ENCODE measurements at regions not wholly inside any gene's neighbourhood (a gene's known extent, or its start where the extent isn't known, plus 50 kb on each side); places are given as distances from the start of the nearest gene placed in this dataset.

DNA sequence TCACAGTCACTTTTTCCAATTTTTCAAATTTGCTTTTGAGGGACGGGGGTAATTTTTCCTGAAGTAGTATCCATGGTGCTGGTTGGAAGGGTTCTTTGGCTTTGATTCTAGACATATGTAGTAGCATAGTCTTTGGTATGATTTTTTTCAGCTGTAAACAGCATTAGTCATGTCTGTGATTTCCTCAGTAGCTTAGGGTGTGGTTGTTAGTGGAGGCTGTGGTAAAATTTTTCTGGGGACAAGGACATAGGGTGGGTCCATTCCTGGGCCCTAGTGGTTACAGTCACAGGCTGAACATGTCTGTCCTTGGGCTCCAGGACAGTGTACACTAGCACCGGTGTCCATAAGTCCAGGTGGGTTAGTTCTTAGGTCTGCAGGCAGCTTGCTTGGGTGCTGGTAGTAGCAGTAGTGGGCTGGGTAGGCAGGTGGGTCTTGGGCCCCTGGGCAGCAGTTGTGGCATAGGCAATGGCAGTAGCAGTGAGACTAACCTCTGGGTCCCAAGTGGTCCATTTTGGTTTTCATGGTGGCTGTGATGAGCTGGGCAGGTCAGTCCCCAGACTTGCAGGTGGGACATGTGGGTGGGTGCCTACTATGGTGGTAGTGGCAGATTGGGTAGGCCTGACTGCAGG, 100.0 kb upstream of the CXCL14 start:
- H3K9me3 ChIP-seq: peaks cover 0 to 5% (median 0%) of the 10 kb centered on the region in 4 donors
- H3K27ac ChIP-seq: no peak overlapping the region
- H3K4me1 ChIP-seq: no peaks in the 10 kb centered on the region
- no peaks in the 10 kb centered on the region for H3K36me3 ChIP-seq
- TF ChIP-seq, protein P1, sequence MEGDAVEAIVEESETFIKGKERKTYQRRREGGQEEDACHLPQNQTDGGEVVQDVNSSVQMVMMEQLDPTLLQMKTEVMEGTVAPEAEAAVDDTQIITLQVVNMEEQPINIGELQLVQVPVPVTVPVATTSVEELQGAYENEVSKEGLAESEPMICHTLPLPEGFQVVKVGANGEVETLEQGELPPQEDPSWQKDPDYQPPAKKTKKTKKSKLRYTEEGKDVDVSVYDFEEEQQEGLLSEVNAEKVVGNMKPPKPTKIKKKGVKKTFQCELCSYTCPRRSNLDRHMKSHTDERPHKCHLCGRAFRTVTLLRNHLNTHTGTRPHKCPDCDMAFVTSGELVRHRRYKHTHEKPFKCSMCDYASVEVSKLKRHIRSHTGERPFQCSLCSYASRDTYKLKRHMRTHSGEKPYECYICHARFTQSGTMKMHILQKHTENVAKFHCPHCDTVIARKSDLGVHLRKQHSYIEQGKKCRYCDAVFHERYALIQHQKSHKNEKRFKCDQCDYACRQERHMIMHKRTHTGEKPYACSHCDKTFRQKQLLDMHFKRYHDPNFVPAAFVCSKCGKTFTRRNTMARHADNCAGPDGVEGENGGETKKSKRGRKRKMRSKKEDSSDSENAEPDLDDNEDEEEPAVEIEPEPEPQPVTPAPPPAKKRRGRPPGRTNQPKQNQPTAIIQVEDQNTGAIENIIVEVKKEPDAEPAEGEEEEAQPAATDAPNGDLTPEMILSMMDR (IDR thresholded peaks at IDR 0.05): no peak
- no peak for TF ChIP-seq POLR2A (IDR thresholded peaks at IDR 0.05)
- no peak for DNase-seq
- H3K27me3 ChIP-seq: no peaks in the 10 kb centered on the region
- no peak overlapping the region for H3K4me3 ChIP-seq

DNA sequence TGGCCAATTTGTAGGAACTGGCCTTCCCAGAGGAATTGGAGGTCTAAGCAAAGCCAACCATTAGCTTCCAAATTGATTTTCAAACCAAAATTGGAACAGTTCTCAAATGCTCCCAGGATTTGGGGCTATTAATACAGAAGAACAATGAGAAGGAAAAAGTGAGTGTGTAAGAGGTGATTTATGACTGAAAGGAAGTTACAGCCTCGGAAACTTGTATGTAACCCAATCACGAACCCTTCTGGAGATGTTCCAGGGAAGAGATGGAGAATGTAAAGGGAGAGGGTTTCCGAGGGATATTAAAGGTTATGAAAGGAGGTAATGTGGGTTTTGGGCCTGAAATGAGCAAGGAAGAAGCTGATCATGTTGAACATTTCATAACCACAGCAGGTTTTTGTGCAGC, 93.2 kb upstream of the CXCL14 start:
- Histone ChIP-seq H3K4me3 (no peak overlapping the region), H3K9me3 (no peaks in the 10 kb centered on the region), H3K4me1 (no peaks in the 10 kb centered on the region), H3K36me3 (no peaks in the 10 kb centered on the region), H3K27me3 (no peaks in the 10 kb centered on the region), H3K27ac (no peak overlapping the region)
- DNase-seq: no peak
- TF ChIP-seq POLR2A (IDR thresholded peaks at IDR 0.05): no peak
- TF ChIP-seq, protein P1 (IDR thresholded peaks at IDR 0.05): no peak

DNA sequence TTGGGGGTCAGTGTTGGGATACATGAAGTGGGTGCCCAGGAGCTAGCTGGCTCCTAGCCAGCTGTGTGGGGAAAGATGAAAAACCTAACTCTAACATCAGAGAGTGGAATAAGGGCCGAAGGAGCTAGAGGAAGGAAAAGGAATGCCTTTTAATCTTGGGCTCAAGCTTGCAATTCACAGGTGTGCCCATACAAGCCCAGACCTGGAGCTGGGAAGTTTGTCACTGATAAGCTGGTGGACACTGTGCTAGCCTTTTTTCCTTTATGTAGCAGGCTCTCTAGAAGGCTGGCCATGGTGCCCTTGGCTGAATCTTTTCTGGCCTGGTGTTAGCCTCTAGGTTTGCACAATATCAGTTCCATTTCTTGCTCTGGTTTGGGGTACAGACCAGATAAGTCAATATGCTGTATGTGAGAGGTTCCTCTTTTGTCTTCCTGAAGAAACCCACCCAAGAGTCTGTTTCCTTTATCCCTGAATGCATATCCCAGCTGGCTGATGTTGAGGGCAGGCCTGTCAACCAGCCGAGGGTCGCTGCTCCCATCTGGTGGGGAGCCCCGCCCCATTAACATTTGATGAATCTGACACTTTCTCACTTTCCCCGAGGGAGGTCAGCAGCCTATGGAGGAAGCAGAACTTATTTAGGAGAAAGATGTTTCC, 92.4 kb upstream of the CXCL14 start:
- Histone ChIP-seq H3K27me3 (no peaks in the 10 kb centered on the region), H3K4me1 (no peaks in the 10 kb centered on the region), H3K27ac (no peak overlapping the region), H3K4me3 (no peak overlapping the region), H3K36me3 (no peaks in the 10 kb centered on the region), H3K9me3 (no peaks in the 10 kb centered on the region)
- DNase-seq: no peak
- TF ChIP-seq, protein P1 (IDR thresholded peaks at IDR 0.05): no peak
- TF ChIP-seq POLR2A (IDR thresholded peaks at IDR 0.05): no peak

DNA sequence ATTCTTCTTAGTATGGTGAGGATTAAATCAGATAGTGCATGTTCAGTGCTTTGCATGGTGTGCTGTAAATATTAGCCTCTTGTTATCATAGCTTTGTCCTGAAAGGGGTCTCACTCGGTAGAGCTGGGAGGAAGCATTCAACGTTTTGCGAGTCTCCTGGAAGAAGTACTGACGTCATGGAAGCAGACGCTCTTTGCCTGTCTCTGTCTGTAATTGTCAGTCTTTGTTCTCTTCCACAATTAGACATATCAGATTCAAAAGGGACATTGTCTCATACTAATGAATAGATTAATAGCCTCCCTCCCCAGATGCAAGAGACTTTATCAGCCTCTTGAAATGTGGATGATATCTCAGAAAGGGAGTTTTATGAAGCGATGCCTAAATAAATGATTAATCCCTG, 91.8 kb upstream of the CXCL14 start:
- TF ChIP-seq, protein P1 (IDR thresholded peaks at IDR 0.05): no peak
- TF ChIP-seq POLR2A (IDR thresholded peaks at IDR 0.05): no peak
- Histone ChIP-seq H3K27me3 (no peaks in the 10 kb centered on the region), H3K4me1 (no peaks in the 10 kb centered on the region), H3K9me3 (no peaks in the 10 kb centered on the region), H3K27ac (no peak overlapping the region), H3K4me3 (no peak overlapping the region), H3K36me3 (no peaks in the 10 kb centered on the region)
- no peak for DNase-seq

DNA sequence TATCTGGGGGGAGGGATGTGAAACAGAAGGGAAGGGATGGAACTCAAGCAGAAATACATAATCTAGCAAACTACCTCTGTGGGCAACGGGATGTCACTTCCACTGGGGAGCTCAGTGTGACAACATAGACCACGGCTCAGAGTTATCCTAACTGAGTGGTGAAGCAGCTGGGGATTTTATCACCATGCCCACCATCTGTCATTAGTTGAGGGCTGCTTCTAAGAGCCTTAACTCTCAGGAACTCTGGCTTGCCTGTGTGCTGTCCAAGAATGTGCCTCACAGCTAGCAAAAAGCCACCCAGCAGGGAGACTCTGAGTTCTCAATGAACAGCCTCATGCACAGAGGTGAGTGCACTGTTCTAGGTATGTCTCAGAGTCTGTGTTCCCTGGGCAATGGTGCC, 90.6 kb upstream of the CXCL14 start:
- H3K9me3 ChIP-seq: no peaks in the 10 kb centered on the region
- no peaks in the 10 kb centered on the region for H3K36me3 ChIP-seq
- H3K27me3 ChIP-seq: no peaks in the 10 kb centered on the region
- DNase-seq: no peak
- no peaks in the 10 kb centered on the region for H3K4me1 ChIP-seq
- TF ChIP-seq, protein P1 (IDR thresholded peaks at IDR 0.05): no peak
- no peak for TF ChIP-seq POLR2A (IDR thresholded peaks at IDR 0.05)
- no peak overlapping the region for H3K4me3 ChIP-seq
- no peak overlapping the region for H3K27ac ChIP-seq
